ENCODE measurements at regions not wholly inside any gene's neighbourhood (a gene's known extent, or its start where the extent isn't known, plus 50 kb on each side); places are given as distances from the start of the nearest gene placed in this dataset.

- no peak overlapping the region for H2AFZ ChIP-seq (replicated peaks; ENCODE audit: low read length, poor library complexity)
- TF ChIP-seq ELK1 (IDR thresholded peaks at IDR 0.05; ENCODE audit: borderline replicate concordance, low read depth, low read length): no peak
- no peak for TF ChIP-seq NFE2L2 (IDR thresholded peaks at IDR 0.05; ENCODE audit: low read depth, low read length)
- no peak for TF ChIP-seq MAZ (IDR thresholded peaks at IDR 0.05; ENCODE audit: borderline replicate concordance, low read depth, low read length)
- no peak for TF ChIP-seq CTCF (conservative IDR thresholded peaks at IDR 0.05; ENCODE audit: low read depth, low read length)
- no peak for TF ChIP-seq RFX5 (IDR thresholded peaks at IDR 0.05; ENCODE audit: low read depth, low read length)
- no peak for TF ChIP-seq CEBPB (IDR thresholded peaks at IDR 0.05; ENCODE audit: low read depth, low read length)
- no peak for TF ChIP-seq CHD1 (IDR thresholded peaks at IDR 0.05; ENCODE audit: low read depth, low read length)
- no peak for TF ChIP-seq POLR2A (IDR thresholded peaks at IDR 0.05; ENCODE audit: low read depth, low read length)
- TF ChIP-seq RCOR1 (IDR thresholded peaks at IDR 0.05; ENCODE audit: insufficient replicate concordance, low read length): no peak
- no peak for TF ChIP-seq RAD21 (IDR thresholded peaks at IDR 0.05; ENCODE audit: low read length)
- TF ChIP-seq SMC3 (IDR thresholded peaks at IDR 0.05; ENCODE audit: low read depth, low read length): no peak
- TF ChIP-seq BHLHE40 (IDR thresholded peaks at IDR 0.05; ENCODE audit: low read depth, low read length): no peak
- no peak for TF ChIP-seq MAFK (IDR thresholded peaks at IDR 0.05; ENCODE audit: low read depth, low read length)
- TF ChIP-seq MXI1 (IDR thresholded peaks at IDR 0.05; ENCODE audit: borderline replicate concordance, low read depth, low read length): no peak
- no peak for TF ChIP-seq USF2 (IDR thresholded peaks at IDR 0.05; ENCODE audit: low read depth, low read length)
- no peak for TF ChIP-seq FOS (IDR thresholded peaks at IDR 0.05; ENCODE audit: low read depth, low read length)
- H2AK9ac ChIP-seq (replicated peaks; ENCODE audit: low read depth, low read length, poor library complexity): no peak overlapping the region
- in situ Hi-C loops (cut with MboI; ENCODE audit: low sequenced_read_pairs): no loop called here
- no TSS peak for BruUV-seq (replicated peaks)
- intact Hi-C loops (cut with micrococcal nuclease): loop anchor here (10.0 kb wide), 1 partner anchor 260 kb away; no protein-coding TSS in a partner anchor
- no peaks in the 10 kb centered on the region for H3K79me1 ChIP-seq (ENCODE audit: low read depth in 1 of 2, low read length in 2 of 2)
- H3K56ac ChIP-seq (ENCODE audit: extremely low read depth, insufficient read depth, low read length): no peak overlapping the region
- ChIA-PET POLR2A (ENCODE audit: unreplicated experiment) (no interaction called here), CTCF (no interaction called here)
- H3K9me3 ChIP-seq (ENCODE audit: control insufficient read depth, insufficient read depth, low read length): no peaks in the 10 kb centered on the region
- no peak overlapping the region for H4K5ac ChIP-seq (ENCODE audit: low read depth, low read length)
- no peaks in the 10 kb centered on the region for H4K20me1 ChIP-seq (ENCODE audit: insufficient read depth, low read length)
- no peaks in the 10 kb centered on the region for H3K27me3 ChIP-seq (ENCODE audit: control insufficient read depth, insufficient read depth, low read length)
- no peak overlapping the region for H2BK120ac ChIP-seq (ENCODE audit: low read depth, low read length)
- H3K4me3 ChIP-seq (ENCODE audit: insufficient read depth, low read depth, low read length): no peak overlapping the region
- DNase-seq (no peak), ATAC-seq (ENCODE audit: low read depth) (no peak)
- no peak overlapping the region for H2BK15ac ChIP-seq (ENCODE audit: low read depth, low read length)
- no peak overlapping the region for H3K9ac ChIP-seq (ENCODE audit: low read depth, low read length)
- H3K4me1 ChIP-seq (ENCODE audit: control insufficient read depth, insufficient read depth, low read length): no peaks in the 10 kb centered on the region
- H3K9me1 ChIP-seq (ENCODE audit: insufficient read depth, low read length): no peaks in the 10 kb centered on the region
- no peak overlapping the region for H4K91ac ChIP-seq (ENCODE audit: insufficient read depth, low read depth, low read length)
- H2AK5ac ChIP-seq (ENCODE audit: low read depth, low read length): no peak overlapping the region
- WGBS, 2 experiments (ENCODE audit: extremely low coverage in 2 of 2, insufficient read length in 1 of 2): 70% methylated on average over 2 of the region's 5 CpGs; no CpG with 5 or more reads in 1 of the 2 experiments
- H2BK5ac ChIP-seq (ENCODE audit: low read depth, low read length, poor library complexity, severe bottlenecking): no peak overlapping the region
- H3K27ac ChIP-seq (ENCODE audit: insufficient read depth, low read length): no peak overlapping the region
- H3K23ac ChIP-seq (ENCODE audit: low read depth, low read length): no peak overlapping the region
- dilution Hi-C loops (cut with HindIII; ENCODE audit: low sequenced_read_pairs, unreplicated experiment): no loop called here
- H3K4me2 ChIP-seq (ENCODE audit: low read depth, low read length): no peak overlapping the region
- H3K36me3 ChIP-seq (ENCODE audit: control insufficient read depth, insufficient read depth, low read length): no peaks in the 10 kb centered on the region
- no peak overlapping the region for H4K8ac ChIP-seq (ENCODE audit: low read depth in 2 of 2, low read length in 2 of 2)
- H2BK20ac ChIP-seq (ENCODE audit: low read depth, low read length): no peak overlapping the region
- no peak overlapping the region for H3K4ac ChIP-seq (ENCODE audit: low read depth, low read length)
- H3K18ac ChIP-seq (ENCODE audit: low read depth, low read length): no peak overlapping the region
- no peak overlapping the region for H3K14ac ChIP-seq (replicated peaks; ENCODE audit: low read depth, low read length)
Observed at GRCh38 chr6:156474507-156475120, 302.6 kb upstream of the ARID1B start.
